Neuronal stem cell (in vitro differentiated cells): ENCODE measurements at regions not wholly inside any gene's neighbourhood (a gene's known extent, or its start where the extent isn't known, plus 50 kb on each side); places are given as distances from the start of the nearest gene placed in this dataset.

Experiments
- DNase-seq: peaks from one replicate; pipeline ENCODE4 v3.0.0-alpha.2; 2013; ENCODE audit warnings: low spot score
- H2AFZ ChIP-seq: one replicate; pipeline ENCODE4 v1.6.1; 2013; ENCODE audit warnings: mild to moderate bottlenecking, low read length, inconsistent platforms
- H2AK5ac ChIP-seq: 2 replicates; pipeline ENCODE4 v1.6.1; 2013; ENCODE audit warnings: low read depth, mild to moderate bottlenecking, inconsistent platforms, low read length, moderate library complexity, mixed read lengths
- H2BK120ac ChIP-seq: 2 replicates; pipeline ENCODE4 v1.6.1; 2013; ENCODE audit warnings: low read depth, mild to moderate bottlenecking, inconsistent platforms, low read length, moderate library complexity, mixed read lengths
- H2BK12ac ChIP-seq: one replicate; pipeline ENCODE4 v1.6.1; 2013; ENCODE audit warnings: low read length, inconsistent platforms
- H2BK15ac ChIP-seq: 2 replicates; pipeline ENCODE4 v1.6.1; 2013; ENCODE audit warnings: mild to moderate bottlenecking, low read length, inconsistent platforms, mixed read lengths
- H2BK5ac ChIP-seq: one replicate; pipeline ENCODE4 v1.6.1; 2013; ENCODE audit warnings: inconsistent platforms, mild to moderate bottlenecking, low read length, moderate library complexity
- H3K14ac ChIP-seq: one replicate; pipeline ENCODE4 v1.6.1; 2013; ENCODE audit warnings: low read length, inconsistent platforms
- H3K18ac ChIP-seq: 2 replicates; pipeline ENCODE4 v1.6.1; 2013; ENCODE audit warnings: low read length, inconsistent platforms
- H3K23ac ChIP-seq: 2 replicates; pipeline ENCODE4 v1.6.1; 2013; ENCODE audit warnings: low read depth, mild to moderate bottlenecking, mixed read lengths, low read length, inconsistent platforms; ENCODE audit not compliant: poor library complexity
- H3K27ac ChIP-seq: replicated peaks from 3 replicates; pipeline ENCODE4 v1.5.1; 2013; ENCODE audit warnings: low read length, inconsistent platforms
- H3K27me3 ChIP-seq, 3 experiments: 2 replicates each; pipeline ENCODE4 v1.6.1; 2013; ENCODE audit warnings: low read length in 3 of 3, mild to moderate bottlenecking in 2 of 3, inconsistent platforms in 1 of 3, low read depth in 1 of 3, mixed read lengths in 1 of 3, moderate library complexity in 1 of 3; ENCODE audit not compliant: control insufficient read depth in 3 of 3, insufficient read depth in 3 of 3
- H3K36me3 ChIP-seq, 2 donors: replicated peaks in 1 of 2; 2 replicates each; pipeline ENCODE4 v1.6.1; 2013; ENCODE audit warnings: low read length in 2 of 2; ENCODE audit not compliant: control insufficient read depth in 2 of 2, insufficient read depth in 2 of 2
- H3K4ac ChIP-seq: 2 replicates; pipeline ENCODE4 v1.6.1; 2013; ENCODE audit warnings: inconsistent platforms, mild to moderate bottlenecking, low read length, moderate library complexity
- H3K4me1 ChIP-seq, 2 donors: 1 replicate in 1 of 2; 2 replicates in 1 of 2; pipeline ENCODE4 v1.6.1; 2013; ENCODE audit warnings: low read length in 2 of 2, low read depth in 1 of 2; ENCODE audit not compliant: control insufficient read depth in 2 of 2, insufficient read depth in 1 of 2
- H3K4me2 ChIP-seq: one replicate; pipeline ENCODE4 v1.6.1; 2013; ENCODE audit warnings: mild to moderate bottlenecking, low read length, inconsistent platforms; ENCODE audit not compliant: insufficient read depth, poor library complexity, severe bottlenecking
- H3K4me3 ChIP-seq, 2 donors: 2 replicates each; pipeline ENCODE4 v1.5.1; 2013; ENCODE audit warnings: low read length in 2 of 2, mild to moderate bottlenecking in 2 of 2, inconsistent platforms in 1 of 2, moderate library complexity in 1 of 2
- H3K79me1 ChIP-seq: one replicate; pipeline ENCODE4 v1.6.1; 2013; ENCODE audit warnings: low read depth, mild to moderate bottlenecking, inconsistent platforms, low read length, moderate library complexity
- H3K9ac ChIP-seq: one replicate; pipeline ENCODE4 v1.6.1; 2013; ENCODE audit warnings: mild to moderate bottlenecking, low read depth, low read length, inconsistent platforms; ENCODE audit not compliant: poor library complexity
- H3K9me3 ChIP-seq, 2 donors: replicated peaks in 1 of 2; 2 replicates each; pipeline versions ENCODE3 to v1.6.1; 2013; ENCODE audit warnings: low read length in 2 of 2, mild to moderate bottlenecking in 2 of 2, inconsistent platforms in 1 of 2, low read depth in 1 of 2, mixed read lengths in 1 of 2, moderate library complexity in 1 of 2; ENCODE audit not compliant: control insufficient read depth in 2 of 2, insufficient read depth in 1 of 2
- H4K8ac ChIP-seq: one replicate; pipeline ENCODE4 v1.6.1; 2013; ENCODE audit warnings: low read depth, mild to moderate bottlenecking, inconsistent platforms, low read length, moderate library complexity
- H4K91ac ChIP-seq: one replicate; pipeline ENCODE4 v1.6.1; 2013; ENCODE audit warnings: low read length, low read depth, mild to moderate bottlenecking, inconsistent platforms; ENCODE audit not compliant: poor library complexity
- WGBS, 2 donors: extraction: QIAGEN DNeasy Blood & Tissue Kit; methylation state at CpG; one replicate each; pipeline ENCODE4 v1.1.7; 2013; ENCODE audit warnings: missing lambda C conversion rate in 2 of 2, mixed read lengths in 1 of 2; ENCODE audit not compliant: insufficient read length in 2 of 2, insufficient replicate concordance in 1 of 2; ENCODE audit errors: extremely low coverage in 2 of 2; 5-methylcytosine and 5-hydroxymethylcytosine counted together

GRCh38 chr13:97057176-97057575, 62.9 kb upstream of the OXGR1 start:
- Histone ChIP-seq H3K18ac (no peak overlapping the region), H3K4me3 (no peak overlapping the region), H3K4ac (no peak overlapping the region), H3K23ac (no peak overlapping the region), H2AFZ (no peak overlapping the region), H3K9me3 (no peaks in the 10 kb centered on the region), H3K4me1 (no peaks in the 10 kb centered on the region), H2BK15ac (no peak overlapping the region), H3K9ac (no peak overlapping the region), H4K8ac (no peak overlapping the region), H3K36me3 (no peaks in the 10 kb centered on the region), H3K27ac (no peak overlapping the region), H2BK5ac (no peak overlapping the region), H2BK120ac (no peak overlapping the region), H2AK5ac (no peak overlapping the region), H2BK12ac (no peak overlapping the region), H3K27me3 (no peaks in the 10 kb centered on the region), H4K91ac (no peak overlapping the region), H3K79me1 (no peaks in the 10 kb centered on the region), H3K4me2 (no peak overlapping the region), H3K14ac (no peak overlapping the region)
- no peak for DNase-seq
- no CpG with 5 or more reads among the region's 2 CpGs for WGBS, 2 donors

- Histone ChIP-seq H3K23ac (no peak overlapping the region), H3K4me2 (no peak overlapping the region), H3K9ac (no peak overlapping the region), H3K4me1 (no peaks in the 10 kb centered on the region), H3K14ac (no peak overlapping the region), H2AK5ac (no peak overlapping the region), H2BK120ac (no peak overlapping the region), H2AFZ (no peak overlapping the region), H3K9me3 (no peaks in the 10 kb centered on the region), H4K8ac (no peak overlapping the region), H3K79me1 (no peaks in the 10 kb centered on the region), H3K27me3 (no peaks in the 10 kb centered on the region), H3K36me3 (no peaks in the 10 kb centered on the region), H2BK5ac (no peak overlapping the region), H3K4ac (no peak overlapping the region), H2BK15ac (no peak overlapping the region), H3K18ac (no peak overlapping the region), H4K91ac (no peak overlapping the region), H2BK12ac (no peak overlapping the region), H3K4me3 (no peak overlapping the region), H3K27ac (no peak overlapping the region)
- DNase-seq = no peak
- WGBS, 2 donors = no CpG with 5 or more reads among the region's 3 CpGs
Measured at GRCh38 chr13:97058391-97058790, 64.1 kb upstream of the OXGR1 start.

- no peak overlapping the region for H2BK5ac ChIP-seq
- no peak overlapping the region for H3K4ac ChIP-seq
- H3K14ac ChIP-seq = no peak overlapping the region
- H3K9ac ChIP-seq = no peak overlapping the region
- H2AFZ ChIP-seq = no peak overlapping the region
- no peak overlapping the region for H3K18ac ChIP-seq
- no peak overlapping the region for H3K4me3 ChIP-seq
- H3K79me1 ChIP-seq = no peaks in the 10 kb centered on the region
- H3K4me2 ChIP-seq = no peak overlapping the region
- H4K8ac ChIP-seq = no peak overlapping the region
- no peak overlapping the region for H2BK120ac ChIP-seq
- H3K23ac ChIP-seq = no peak overlapping the region
- H3K27ac ChIP-seq = no peak overlapping the region
- no peaks in the 10 kb centered on the region for H3K4me1 ChIP-seq
- no peak overlapping the region for H2BK15ac ChIP-seq
- no peaks in the 10 kb centered on the region for H3K9me3 ChIP-seq
- H2BK12ac ChIP-seq = no peak overlapping the region
- no peak overlapping the region for H4K91ac ChIP-seq
- H3K27me3 ChIP-seq = no peaks in the 10 kb centered on the region
- no peaks in the 10 kb centered on the region for H3K36me3 ChIP-seq
- WGBS, 2 donors = no CpG with 5 or more reads among the region's 1 CpG
- no peak overlapping the region for H2AK5ac ChIP-seq
- no peak for DNase-seq
Measured at GRCh38 chr13:97058926-97059325, 64.7 kb upstream of the OXGR1 start.

GRCh38 chr13:97067017-97067895, 73.0 kb upstream of the OXGR1 start:
- no peak overlapping the region for H2AFZ ChIP-seq
- no peak overlapping the region for H2BK120ac ChIP-seq
- H3K9me3 ChIP-seq = no peaks in the 10 kb centered on the region
- H2BK5ac ChIP-seq = no peak overlapping the region
- H4K91ac ChIP-seq = no peak overlapping the region
- no peak overlapping the region for H2AK5ac ChIP-seq
- no peak overlapping the region for H3K23ac ChIP-seq
- H3K27ac ChIP-seq = no peak overlapping the region
- no peak overlapping the region for H3K14ac ChIP-seq
- H3K9ac ChIP-seq = no peak overlapping the region
- H3K79me1 ChIP-seq = no peaks in the 10 kb centered on the region
- no peaks in the 10 kb centered on the region for H3K36me3 ChIP-seq
- no peak overlapping the region for H3K4me3 ChIP-seq
- no CpG with 5 or more reads among the region's 8 CpGs for WGBS, 2 donors
- H3K18ac ChIP-seq = no peak overlapping the region
- H2BK15ac ChIP-seq = no peak overlapping the region
- no peak overlapping the region for H3K4me2 ChIP-seq
- H3K27me3 ChIP-seq = no peaks in the 10 kb centered on the region
- H3K4me1 ChIP-seq = no peaks in the 10 kb centered on the region
- H3K4ac ChIP-seq = no peak overlapping the region
- H4K8ac ChIP-seq = no peak overlapping the region
- no peak for DNase-seq
- H2BK12ac ChIP-seq = no peak overlapping the region
